HG03280 (cell line): ENCODE measurements at regions not wholly inside any gene's neighbourhood (a gene's known extent, or its start where the extent isn't known, plus 50 kb on each side); places are given as distances from the start of the nearest gene placed in this dataset.

ENCODE experiments used
- ATAC-seq: cut with Tn5 transposase; IDR thresholded peaks from one replicate; pipeline ENCODE4 v1.9.1; 2021; ENCODE audit warnings: mild to moderate bottlenecking, moderate library complexity; ENCODE audit not compliant: unreplicated experiment

- ATAC-seq = no peak
Observed at GRCh38 chr2:21480162-21480561, 356.4 kb downstream of the TDRD15 start.

- ATAC-seq = no peak
Observed at GRCh38 chr2:21484643-21485042, 360.9 kb downstream of the TDRD15 start.

- no peak for ATAC-seq
Observed at GRCh38 chr2:21486445-21486844, 362.7 kb downstream of the TDRD15 start.

GRCh38 chr2:21489080-21489479 lies 365.3 kb downstream of the TDRD15 start:
- ATAC-seq = no peak

- no peak for ATAC-seq
Observed at GRCh38 chr2:21498016-21498415, 374.2 kb downstream of the TDRD15 start.

- no peak for ATAC-seq
Observed at GRCh38 chr2:21500401-21500945, 376.7 kb downstream of the TDRD15 start.

- ATAC-seq = no peak
Observed at GRCh38 chr2:21501376-21502027, 377.7 kb downstream of the TDRD15 start.

GRCh38 chr2:21515903-21516302 lies 392.1 kb downstream of the TDRD15 start:
- ATAC-seq = no peak

- no peak for ATAC-seq
Observed at GRCh38 chr2:21519412-21519811, 395.6 kb downstream of the TDRD15 start.

- ATAC-seq = no peak
Observed at GRCh38 chr2:21519821-21520220, 396.1 kb downstream of the TDRD15 start.

GRCh38 chr2:21535826-21536225 lies 412.1 kb downstream of the TDRD15 start:
- no peak for ATAC-seq

GRCh38 chr2:21539685-21540084 lies 415.9 kb downstream of the TDRD15 start:
- no peak for ATAC-seq

- ATAC-seq = no peak
Observed at GRCh38 chr2:21543630-21544029, 419.9 kb downstream of the TDRD15 start.

GRCh38 chr2:21544392-21544791 lies 420.6 kb downstream of the TDRD15 start:
- ATAC-seq = no peak

- ATAC-seq = no peak
Observed at GRCh38 chr2:21552981-21553380, 429.2 kb downstream of the TDRD15 start.

GRCh38 chr2:21559351-21559750 lies 435.6 kb downstream of the TDRD15 start:
- ATAC-seq = no peak

- ATAC-seq = no peak
Observed at GRCh38 chr2:21561965-21562364, 438.2 kb downstream of the TDRD15 start.

GRCh38 chr2:21567395-21567794 lies 443.6 kb downstream of the TDRD15 start:
- ATAC-seq = no peak

- no peak for ATAC-seq
Observed at GRCh38 chr2:21571686-21572085, 447.9 kb downstream of the TDRD15 start.

- ATAC-seq = no peak
Observed at GRCh38 chr2:21580391-21580790, 456.6 kb downstream of the TDRD15 start.

- ATAC-seq = no peak
Observed at GRCh38 chr2:21585881-21586280, 462.1 kb downstream of the TDRD15 start.

- no peak for ATAC-seq
Observed at GRCh38 chr2:21590026-21590690, 466.4 kb downstream of the TDRD15 start.
